GM12872 (cell line): ENCODE measurements at regions not wholly inside any gene's neighbourhood (a gene's known extent, or its start where the extent isn't known, plus 50 kb on each side); places are given as distances from the start of the nearest gene placed in this dataset.

ENCODE experiments used
- TF ChIP-seq, protein P1 (sequence below): IDR thresholded peaks from 3 replicates; pipeline ENCODE4 v1.5.1; 2011; ENCODE audit warnings: low read depth, mild to moderate bottlenecking, low read length, moderate library complexity; ENCODE audit not compliant: insufficient read depth

DNA sequence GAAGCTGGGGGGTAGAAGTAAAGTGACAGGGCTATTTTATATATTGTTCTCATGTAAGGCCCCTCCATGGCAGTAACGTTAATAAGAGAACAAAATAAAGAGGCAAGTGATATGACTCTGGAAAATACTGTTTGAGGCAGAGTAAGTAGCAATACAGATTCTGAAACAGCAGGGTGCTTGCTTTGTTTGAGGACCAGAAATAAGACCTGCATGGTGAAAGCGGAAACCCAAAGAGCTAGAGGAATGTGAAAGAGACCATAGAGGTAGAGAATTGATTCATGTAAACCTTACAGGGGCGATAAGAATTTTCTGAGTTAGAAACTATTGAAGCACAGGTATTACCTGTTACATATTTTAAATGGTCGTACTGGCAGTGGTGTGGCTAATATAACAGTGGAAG lies 1517.1 kb downstream of the SI start:
- TF ChIP-seq, protein P1, sequence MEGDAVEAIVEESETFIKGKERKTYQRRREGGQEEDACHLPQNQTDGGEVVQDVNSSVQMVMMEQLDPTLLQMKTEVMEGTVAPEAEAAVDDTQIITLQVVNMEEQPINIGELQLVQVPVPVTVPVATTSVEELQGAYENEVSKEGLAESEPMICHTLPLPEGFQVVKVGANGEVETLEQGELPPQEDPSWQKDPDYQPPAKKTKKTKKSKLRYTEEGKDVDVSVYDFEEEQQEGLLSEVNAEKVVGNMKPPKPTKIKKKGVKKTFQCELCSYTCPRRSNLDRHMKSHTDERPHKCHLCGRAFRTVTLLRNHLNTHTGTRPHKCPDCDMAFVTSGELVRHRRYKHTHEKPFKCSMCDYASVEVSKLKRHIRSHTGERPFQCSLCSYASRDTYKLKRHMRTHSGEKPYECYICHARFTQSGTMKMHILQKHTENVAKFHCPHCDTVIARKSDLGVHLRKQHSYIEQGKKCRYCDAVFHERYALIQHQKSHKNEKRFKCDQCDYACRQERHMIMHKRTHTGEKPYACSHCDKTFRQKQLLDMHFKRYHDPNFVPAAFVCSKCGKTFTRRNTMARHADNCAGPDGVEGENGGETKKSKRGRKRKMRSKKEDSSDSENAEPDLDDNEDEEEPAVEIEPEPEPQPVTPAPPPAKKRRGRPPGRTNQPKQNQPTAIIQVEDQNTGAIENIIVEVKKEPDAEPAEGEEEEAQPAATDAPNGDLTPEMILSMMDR = no peak

DNA sequence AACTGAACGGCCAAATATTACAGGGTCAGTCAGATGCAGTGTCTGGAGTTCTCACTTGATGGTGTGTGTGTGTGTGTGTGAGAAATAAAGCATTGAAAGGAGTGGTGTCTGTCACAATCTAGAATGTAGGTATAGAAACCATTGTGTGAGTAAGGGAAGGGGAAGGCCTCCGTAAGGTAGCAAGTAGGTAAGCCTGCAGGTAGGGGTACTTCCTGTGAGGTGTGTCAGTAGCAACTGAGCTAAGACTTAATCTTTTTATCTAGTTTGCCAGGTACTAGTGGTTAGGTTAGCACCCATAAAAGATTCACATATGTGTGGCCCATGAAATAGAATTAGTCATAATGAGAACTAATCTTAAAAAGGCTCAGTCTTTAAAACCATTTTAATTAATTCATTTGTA lies 1517.8 kb downstream of the SI start:
- TF ChIP-seq, protein P1 = no peak

DNA sequence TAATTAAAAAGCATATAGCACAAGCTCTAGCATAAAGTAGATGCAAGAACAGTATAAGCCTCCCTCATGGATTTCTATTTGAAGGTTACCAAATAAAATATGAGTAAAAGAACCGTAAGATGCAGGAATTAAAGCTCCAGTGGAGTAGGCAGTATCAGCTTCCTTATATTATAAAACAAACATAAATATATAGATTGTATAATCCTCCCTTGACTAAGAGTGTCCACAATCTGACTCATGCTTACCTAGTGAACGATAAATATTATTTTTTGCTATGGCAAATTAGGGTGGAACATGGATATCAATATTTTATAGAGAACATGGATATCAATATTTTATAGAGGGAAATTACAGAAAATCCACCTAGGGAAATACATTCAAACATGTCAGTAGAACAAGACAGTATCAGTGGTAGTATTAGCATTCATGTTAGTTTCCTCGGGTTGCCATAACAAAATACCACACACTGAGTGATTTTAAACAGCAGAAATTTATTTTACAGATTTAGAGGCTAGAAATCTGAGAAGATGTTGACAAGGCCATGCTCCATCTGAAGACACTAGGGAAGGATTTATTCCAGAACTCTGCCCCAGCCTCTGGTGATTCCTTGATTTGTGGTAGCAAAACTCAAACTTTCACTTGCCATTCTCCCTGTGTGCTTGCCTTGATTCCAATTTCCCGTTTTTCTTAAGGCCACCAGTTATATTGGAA lies 1521.3 kb downstream of the SI start:
- TF ChIP-seq, protein P1 = no peak

DNA sequence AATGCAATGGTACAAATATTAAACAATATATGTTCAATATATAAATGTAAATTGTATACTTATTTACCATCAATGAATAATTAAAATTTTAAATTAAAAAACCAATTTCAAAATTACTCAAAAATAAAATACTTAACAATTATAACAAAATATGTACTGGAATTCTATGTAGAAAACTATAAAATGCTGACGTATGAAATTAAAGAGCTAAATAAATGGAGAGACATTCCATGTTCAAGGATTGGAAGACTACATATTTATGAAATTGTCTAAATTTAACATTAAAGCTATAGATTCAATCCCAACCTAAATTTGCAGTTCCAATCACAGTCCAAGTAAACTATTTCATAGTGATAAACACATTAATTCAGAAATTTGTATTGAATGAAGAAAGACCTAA lies 1522.4 kb downstream of the SI start:
- TF ChIP-seq, protein P1 = no peak

DNA sequence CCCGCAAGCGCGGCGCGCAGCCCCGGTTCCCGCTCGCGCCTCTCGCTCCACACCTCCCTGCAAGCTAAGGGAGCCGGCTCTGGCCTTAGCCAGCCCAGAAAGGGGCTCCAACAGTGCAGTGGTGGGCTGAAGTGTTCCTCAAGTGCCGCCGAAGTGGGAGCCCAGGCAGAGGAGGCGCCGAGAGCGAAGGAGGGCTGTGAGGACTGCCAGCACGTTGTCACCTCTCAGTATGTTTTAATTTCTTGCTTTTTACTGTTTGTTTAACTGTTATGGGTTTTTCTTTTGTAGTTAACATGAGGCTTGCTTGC lies 1525.7 kb downstream of the SI start:
- TF ChIP-seq, protein P1 = no peak

DNA sequence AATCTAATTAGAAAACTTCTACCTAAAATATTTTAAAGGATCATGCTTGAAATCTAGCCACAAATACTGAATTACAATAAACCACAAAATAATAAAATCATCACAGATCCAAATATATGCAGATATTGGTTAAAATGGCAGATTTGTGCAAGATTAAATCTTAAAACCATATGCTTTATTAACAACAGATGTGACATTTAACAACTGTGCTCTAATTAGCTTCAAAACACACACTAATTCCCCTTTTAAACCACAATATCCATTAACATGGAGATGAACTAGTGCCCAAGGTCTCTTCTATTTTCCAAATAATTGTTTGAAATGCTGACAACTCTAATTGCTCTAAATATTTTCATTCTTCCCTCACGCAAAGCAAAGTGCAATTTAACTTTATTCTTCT lies 1530.3 kb downstream of the SI start:
- TF ChIP-seq, protein P1 = no peak

DNA sequence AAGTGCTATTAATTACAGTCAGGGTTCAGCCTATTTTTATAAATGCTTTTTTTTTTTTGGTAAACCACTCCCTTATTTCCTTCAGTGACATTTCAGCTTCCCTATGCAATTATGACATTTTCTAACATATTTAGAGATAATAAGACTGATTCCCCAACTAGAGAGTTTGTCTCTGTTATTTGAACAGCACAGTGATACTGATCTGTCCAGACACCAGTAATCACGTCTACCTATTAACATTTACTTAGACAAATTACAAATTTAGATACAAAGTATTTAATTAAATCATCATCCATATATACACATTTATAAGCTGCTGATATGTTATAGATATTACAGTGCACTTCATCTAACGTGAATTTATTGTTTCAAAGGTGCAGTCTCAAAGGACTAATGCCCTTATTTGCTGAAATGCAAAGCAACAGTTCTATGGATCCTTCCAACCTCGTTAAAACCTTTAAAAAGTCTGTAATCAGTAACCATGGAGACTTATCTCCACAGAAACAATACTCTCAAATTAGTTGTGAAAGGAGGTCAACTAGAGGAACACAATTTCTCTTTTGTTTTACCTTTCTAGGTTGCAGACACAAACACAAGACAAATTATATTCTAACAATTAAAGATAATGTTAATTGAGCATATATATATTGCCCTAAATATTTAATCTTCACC lies 1531.1 kb downstream of the SI start:
- TF ChIP-seq, protein P1 = no peak

DNA sequence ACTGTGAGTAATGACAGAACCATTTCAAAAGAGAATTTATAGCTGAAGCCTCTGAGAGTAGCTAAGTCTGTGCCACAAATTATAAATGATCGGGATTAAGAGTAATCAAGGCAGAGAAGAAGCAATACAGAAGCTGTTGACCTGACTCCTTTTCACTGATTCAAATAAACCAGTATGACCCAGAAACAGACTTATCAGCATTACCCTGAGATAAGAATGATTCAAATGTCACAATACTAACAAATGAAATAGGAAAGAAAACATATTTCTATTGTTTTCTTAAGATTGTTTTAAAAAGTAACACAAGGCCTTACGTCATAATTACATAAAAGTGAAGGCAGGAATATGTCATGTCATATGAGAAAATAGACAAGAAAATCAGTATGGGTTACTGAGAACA lies 1534.6 kb downstream of the SI start:
- TF ChIP-seq, protein P1 = no peak
